SK-N-SH (cell line): ENCODE measurements at regions not wholly inside any gene's neighbourhood (a gene's known extent, or its start where the extent isn't known, plus 50 kb on each side); places are given as distances from the start of the nearest gene placed in this dataset.

Experiments used
- CTCF ChIA-PET: fragments of 300-600, 350-600 bp; formaldehyde crosslinking; extraction: SDS; loops from one replicate; lab custom pipeline; 2021; lab: Yijun Ruan, JAX
- POLR2A ChIA-PET: fragments of 350-600 bp; sonication (Branson Sonifier 250); formaldehyde crosslinking; extraction: SDS; loops from one replicate; lab custom pipeline; 2020; ENCODE audit warnings: antibody characterized with exemption, inconsistent platforms; lab: Yijun Ruan, JAX
- DNase-seq: peaks from one replicate; pipeline ENCODE4 v3.0.0; 2012
- H2AFZ ChIP-seq: fragments of 200-600 bp; sonication (generic); 2 replicates; pipeline ENCODE4 v1.8.1; 2016; ENCODE audit warnings: antibody characterized with exemption, mild to moderate bottlenecking, low read depth
- H3F3A ChIP-seq: fragments of 200-600 bp; sonication (generic); replicated peaks from 2 replicates; pipeline ENCODE3; 2016; ENCODE audit warnings: antibody characterized with exemption, mild to moderate bottlenecking; ENCODE audit not compliant: insufficient read depth
- H3K27ac ChIP-seq, 2 experiments: fragments of 200-500 bp in 1 of 2; fragments of 200-600 bp in 1 of 2; sonication (Bioruptor generic) in 1 of 2; sonication (generic), shearing (Covaris generic) in 1 of 2; 2 replicates each; pipeline versions ENCODE4 v1.5.1 to v1.6.1; 2014 to 2016; ENCODE audit warnings: low read depth in 2 of 2, inconsistent platforms in 1 of 2, low read length in 1 of 2, mild to moderate bottlenecking in 1 of 2, mixed read lengths in 1 of 2
- H3K27me3 ChIP-seq: fragments of 200-600 bp; sonication (generic), shearing (Covaris generic); 2 replicates; pipeline ENCODE4 v1.6.1; 2016; ENCODE audit warnings: mixed run types; ENCODE audit not compliant: insufficient read depth
- H3K36me3 ChIP-seq, 2 experiments: fragments of 200-500 bp in 1 of 2; fragments of 200-600 bp in 1 of 2; sonication (Bioruptor generic) in 1 of 2; sonication (generic) in 1 of 2; replicated peaks in 1 of 2; 2 replicates each; pipeline versions ENCODE3 to v1.5.1; 2014 to 2016; ENCODE audit warnings: low read length in 1 of 2, mild to moderate bottlenecking in 1 of 2; ENCODE audit not compliant: insufficient read depth in 2 of 2, control insufficient read depth in 1 of 2
- H3K4me1 ChIP-seq, 2 experiments: fragments of 200-500 bp in 1 of 2; fragments of 200-600 bp in 1 of 2; sonication (Bioruptor generic) in 1 of 2; sonication (generic), shearing (Covaris generic) in 1 of 2; 2 replicates each; pipeline versions ENCODE4 v1.5.1 to v1.6.1; 2014 to 2016; ENCODE audit warnings: low read depth in 1 of 2, low read length in 1 of 2, mixed run types in 1 of 2; ENCODE audit not compliant: insufficient read depth in 2 of 2, control insufficient read depth in 1 of 2
- H3K4me2 ChIP-seq: fragments of 200-600 bp; sonication (generic), shearing (Covaris generic); 2 replicates; pipeline ENCODE4 v1.6.1; 2017; ENCODE audit warnings: mixed run types
- H3K4me3 ChIP-seq, 2 experiments: fragments of 200-500 bp in 1 of 2; fragments of 200-600 bp in 1 of 2; sonication (Bioruptor generic) in 1 of 2; sonication (generic), shearing (Covaris generic) in 1 of 2; 2 replicates each; pipeline versions ENCODE4 v1.5.1 to v1.8.1; 2014 to 2016; ENCODE audit warnings: low read depth in 2 of 2, inconsistent platforms in 1 of 2, low read length in 1 of 2, mild to moderate bottlenecking in 1 of 2, mixed read lengths in 1 of 2, moderate library complexity in 1 of 2
- H3K79me2 ChIP-seq: fragments of 200-600 bp; sonication (generic); 2 replicates; pipeline ENCODE4 v1.8.1; 2017; ENCODE audit warnings: mild to moderate bottlenecking; ENCODE audit not compliant: insufficient read depth
- H3K9ac ChIP-seq: fragments of 200-600 bp; sonication (generic); 2 replicates; pipeline ENCODE4 v1.6.1; 2017; ENCODE audit warnings: mixed run types
- H3K9me2 ChIP-seq: fragments of 200-600 bp; sonication (generic); 2 replicates; pipeline ENCODE4 v1.6.1; 2017; ENCODE audit warnings: mixed run types
- H3K9me3 ChIP-seq: fragments of 200-600 bp; sonication (generic); 2 replicates; pipeline ENCODE4 v1.6.1; 2017; ENCODE audit warnings: mixed run types, mild to moderate bottlenecking, moderate library complexity
- H4K20me1 ChIP-seq: fragments of 200-600 bp; sonication (generic); 2 replicates; pipeline ENCODE4 v1.6.1; 2017; ENCODE audit warnings: mild to moderate bottlenecking, mixed run types; ENCODE audit not compliant: insufficient read depth
- ELF1 ChIP-seq: IDR thresholded peaks from 2 replicates; pipeline ENCODE4 v1.4.0; 2012
- IRF3 ChIP-seq: fragments of 150-350 bp; IDR thresholded peaks from 2 replicates; pipeline ENCODE4 v1.6.1; 2016; ENCODE audit warnings: mild to moderate bottlenecking, low read depth, low read length
- MEF2A ChIP-seq: IDR thresholded peaks from 2 replicates; pipeline ENCODE4 v1.4.0; 2012; ENCODE audit warnings: low read depth, borderline replicate concordance
- NFIC ChIP-seq: IDR thresholded peaks from 2 replicates; pipeline ENCODE4 v1.4.0; 2012; ENCODE audit warnings: borderline replicate concordance
- PBX3 ChIP-seq: IDR thresholded peaks from 2 replicates; pipeline ENCODE4; 2012
- POLR2AphosphoS5 ChIP-seq: IDR thresholded peaks from 2 replicates; pipeline ENCODE4 v1.6.1; 2012; ENCODE audit warnings: low read depth, low read length
- SMC3 ChIP-seq: IDR thresholded peaks from 2 replicates; pipeline ENCODE4 v1.6.1; 2012; ENCODE audit warnings: low read depth, low read length, improper control_type of control experiment
- TEAD4 ChIP-seq: IDR thresholded peaks from 2 replicates; pipeline ENCODE4 v1.4.0; 2012; ENCODE audit warnings: mild to moderate bottlenecking, borderline replicate concordance; ENCODE audit not compliant: insufficient read depth
- USF1 ChIP-seq: IDR thresholded peaks from 2 replicates; pipeline ENCODE4 v1.4.0; 2012; ENCODE audit warnings: low read depth, borderline replicate concordance
- WGBS: methylation state at CpG from one replicate; pipeline ENCODE4 v1.1.6; 2017; ENCODE audit warnings: low lambda C conversion rate; 5-methylcytosine and 5-hydroxymethylcytosine counted together

GRCh38 chr14:99345472-99345871 is 73.5 kb upstream of the BCL11B start:
- WGBS: 11% methylated on average over 3 of the region's 7 CpGs
- no peaks in the 10 kb centered on the region for H3K4me1 ChIP-seq
- no peaks in the 10 kb centered on the region for H3K79me2 ChIP-seq

GRCh38 chr14:99344051-99344758 is 72.2 kb upstream of the BCL11B start:
- H3K9me2 ChIP-seq: no peaks in the 10 kb centered on the region
- H3K4me3 ChIP-seq: no peak overlapping the region
- POLR2A ChIA-PET: no interaction called here
- TF ChIP-seq ELF1: no peak
- TF ChIP-seq, all 33 proteins: peak for 0
- Histone ChIP-seq H3K27me3 (peaks cover 72% of the 10 kb centered on the region), H4K20me1 (no peaks in the 10 kb centered on the region), H2AFZ (no peak overlapping the region), H3K4me2 (no peak overlapping the region), H3K9me3 (no peaks in the 10 kb centered on the region), H3F3A (no peaks in the 10 kb centered on the region), H3K4me1 (no peaks in the 10 kb centered on the region), H3K79me2 (no peaks in the 10 kb centered on the region), H3K9ac (no peak overlapping the region), H3K36me3 (no peaks in the 10 kb centered on the region), H3K27ac (no peak overlapping the region)
- CTCF ChIA-PET: interaction anchor here (0.6 to 1.1 kb wide), 2 partner anchors 24 to 71 kb away, joined by 3 read pairs; no protein-coding TSS in a partner anchor
- 22% methylated on average over 19 of the region's 20 CpGs for WGBS
- no peak for DNase-seq

More at GRCh38 chr14:99345472-99345871, 73.5 kb upstream of the BCL11B start:
- TF ChIP-seq ELF1 (no peak), POLR2AphosphoS5 (no peak), NFIC (no peak)
- H2AFZ ChIP-seq: no peak overlapping the region
- H3F3A ChIP-seq: no peaks in the 10 kb centered on the region
- ChIA-PET CTCF (interaction anchor here (1.1 kb wide), 1 partner anchor 44 kb away, joined by 3 read pairs; no protein-coding TSS in a partner anchor), POLR2A (no interaction called here)
- no peak overlapping the region for H3K27ac ChIP-seq
- peaks cover 83% of the 10 kb centered on the region for H3K27me3 ChIP-seq
- DNase-seq: no peak
- H3K4me3 ChIP-seq: no peak overlapping the region
- no peak overlapping the region for H3K4me2 ChIP-seq
- H3K36me3 ChIP-seq: no peaks in the 10 kb centered on the region
- H3K9me2 ChIP-seq: no peaks in the 10 kb centered on the region
- no peaks in the 10 kb centered on the region for H3K9me3 ChIP-seq
- no peaks in the 10 kb centered on the region for H4K20me1 ChIP-seq
- no peak overlapping the region for H3K9ac ChIP-seq

- ChIA-PET POLR2A (no interaction called here), CTCF (interaction anchor here (3.0 kb wide), 1 partner anchor 23 kb away, joined by 12 read pairs; no protein-coding TSS in a partner anchor)
- Histone ChIP-seq H4K20me1 (no peaks in the 10 kb centered on the region), H2AFZ (no peak overlapping the region), H3K9me3 (no peaks in the 10 kb centered on the region), H3F3A (no peaks in the 10 kb centered on the region), H3K79me2 (no peaks in the 10 kb centered on the region), H3K4me1 (no peaks in the 10 kb centered on the region), H3K9me2 (no peaks in the 10 kb centered on the region), H3K27ac (no peak overlapping the region), H3K36me3 (no peaks in the 10 kb centered on the region), H3K27me3 (peaks cover 75% of the 10 kb centered on the region), H3K9ac (no peak overlapping the region), H3K4me3 (no peak overlapping the region), H3K4me2 (no peak overlapping the region)
- no peak for DNase-seq
- 5% methylated on average over 7 of the region's 7 CpGs for WGBS
- TF ChIP-seq TEAD4 (no peak), PBX3 (no peak), USF1 (no peak), MEF2A (no peak), IRF3 (no peak), SMC3 (no peak)
Measured at GRCh38 chr14:99342906-99343305, 70.9 kb upstream of the BCL11B start.
